Activated CD4-positive, CD25-positive, alpha-beta regulatory T cell treated with anti-CD3 and anti-CD28 coated beads, Interleukin-2, amount 50 U/mL, for 24 hours (primary cell): ENCODE measurements at regions not wholly inside any gene's neighbourhood (a gene's known extent, or its start where the extent isn't known, plus 50 kb on each side); places are given as distances from the start of the nearest gene placed in this dataset.
A peak's percentile ranks its signal among the peaks of the same experiment; 100 is the strongest.
"Not testable (repeated sequence)": the region's sequence is repeated elsewhere in the genome, so short reads cannot be mapped to it uniquely, and the experiment has no call there.

Experiments
- ATAC-seq, 2 donors: fragments of 150-1000 bp; cut with Tn5 transposase; one replicate each; pipeline ENCODE4 v1.10.0; 2021; ENCODE audit warnings: mild to moderate bottlenecking in 1 of 2, moderate library complexity in 1 of 2

DNA sequence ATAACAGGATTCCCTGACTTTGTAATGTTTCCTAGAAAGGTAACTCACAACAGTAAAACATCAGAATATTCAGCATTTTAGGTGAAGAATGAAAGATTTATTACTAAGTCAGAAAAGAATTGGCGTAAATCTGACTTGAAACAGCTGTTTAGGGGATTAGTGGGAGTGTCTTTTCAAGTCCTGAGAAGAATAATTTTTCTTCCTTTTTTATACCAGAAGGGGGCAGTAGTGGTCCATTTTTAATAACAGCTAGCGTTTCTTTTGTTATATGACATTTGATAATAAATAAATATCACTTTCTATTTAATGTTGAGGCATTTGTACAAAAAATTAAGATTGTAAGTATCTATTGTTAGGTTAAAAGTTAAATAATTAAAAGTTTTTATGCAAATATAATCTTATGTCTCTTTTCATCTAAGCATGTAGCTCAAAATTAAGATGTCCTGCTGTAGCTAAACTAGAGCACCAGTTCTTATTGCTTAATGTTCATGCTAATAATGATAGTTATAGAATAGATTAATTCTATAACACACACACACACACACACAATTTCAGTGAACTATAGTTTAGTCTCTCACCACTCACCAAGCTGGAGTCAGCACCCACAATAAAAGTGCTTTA is 258.7 kb upstream of the ARRDC3 start:
- ATAC-seq, result no peak

DNA sequence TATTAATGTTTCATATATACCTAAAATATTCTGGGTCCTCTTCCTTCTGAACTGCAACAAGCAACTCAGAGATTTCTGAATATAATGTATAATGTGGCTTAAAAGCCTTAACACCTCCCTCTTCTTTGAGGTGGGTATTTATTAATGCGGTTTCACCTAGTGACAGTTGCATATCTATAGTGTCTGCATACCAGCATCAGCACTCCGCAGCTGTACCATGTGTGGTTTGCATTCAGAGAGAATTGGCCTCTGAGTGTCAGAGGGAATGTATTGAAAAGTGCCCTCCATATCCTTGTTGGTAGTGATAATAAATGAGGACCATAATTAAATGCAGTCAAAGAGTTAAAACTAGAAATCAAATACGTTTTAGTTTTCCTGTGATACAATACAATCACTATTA is 256.6 kb upstream of the ARRDC3 start:
- no peak for ATAC-seq

DNA sequence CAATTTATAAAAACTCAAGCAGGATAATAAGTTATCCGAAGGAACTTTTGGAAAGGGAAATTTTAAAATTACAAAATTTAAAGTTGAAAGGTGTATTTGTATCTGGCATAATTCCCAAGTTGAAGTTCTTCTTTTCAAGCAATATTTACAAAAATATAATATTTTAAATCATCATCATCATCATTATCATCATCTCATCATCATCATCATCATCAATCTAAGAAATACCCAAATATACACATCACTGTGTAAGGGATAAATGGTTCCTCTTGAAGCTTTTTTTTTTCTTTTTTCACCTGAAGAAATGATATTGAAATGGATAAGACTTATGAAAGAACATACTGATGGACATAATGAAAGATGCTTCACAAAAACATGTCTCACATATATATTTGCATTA is 254.9 kb upstream of the ARRDC3 start:
- no peak for ATAC-seq

DNA sequence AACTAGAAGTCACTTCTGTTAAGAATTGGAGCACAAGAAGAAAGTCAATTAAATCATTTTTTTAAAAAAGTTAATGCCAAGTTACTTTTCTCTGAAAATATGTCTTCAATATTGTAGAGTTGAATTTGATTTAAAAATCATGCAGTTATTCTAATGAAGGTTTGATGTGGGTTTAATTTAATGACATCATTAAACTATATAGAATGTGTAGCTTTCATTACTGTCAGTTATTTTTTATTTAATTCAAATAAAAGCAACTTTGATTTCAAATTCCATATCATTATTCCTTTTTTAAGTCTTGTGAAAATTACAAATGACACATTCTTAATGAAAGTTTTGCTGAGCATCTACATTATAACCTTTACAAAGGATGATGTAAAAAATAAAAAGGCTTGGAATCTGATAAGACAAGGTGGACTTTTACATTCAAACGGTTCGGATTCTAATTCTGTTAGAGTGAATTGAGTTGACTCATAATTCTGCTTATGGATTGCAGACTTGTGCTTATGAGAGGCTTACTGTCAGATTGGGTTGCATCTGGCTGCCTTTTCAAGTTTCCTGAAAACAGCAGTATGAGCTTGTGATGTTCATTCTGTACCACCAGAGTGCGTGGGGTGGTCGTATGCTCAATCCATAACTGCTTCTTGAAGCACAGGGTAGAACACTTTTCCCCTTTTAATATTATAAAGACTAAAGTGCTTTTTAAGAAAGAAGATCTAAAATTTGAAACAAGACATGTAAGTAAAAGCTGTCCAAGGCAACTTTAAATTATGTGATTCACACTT is 253.0 kb upstream of the ARRDC3 start:
- no peak for ATAC-seq

DNA sequence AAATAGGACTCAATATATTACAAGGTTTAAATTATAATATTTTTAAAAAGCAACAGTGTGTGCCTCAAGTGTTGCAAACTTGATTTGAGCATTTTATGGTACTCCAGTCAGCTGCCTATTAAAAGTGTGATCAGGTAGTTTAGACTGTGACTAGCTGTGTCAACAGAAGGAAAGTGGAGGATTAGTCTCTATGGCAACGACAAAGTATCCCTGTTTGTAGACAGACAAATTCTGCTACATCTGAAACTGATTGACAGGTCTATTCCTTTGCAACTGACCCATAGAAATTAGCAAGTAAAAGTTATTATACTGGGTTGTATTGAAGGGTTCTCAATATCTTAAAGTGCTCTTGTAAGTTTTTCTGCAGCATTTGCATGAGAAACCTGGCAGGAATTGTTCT is 249.8 kb upstream of the ARRDC3 start:
- ATAC-seq, result no peak

DNA sequence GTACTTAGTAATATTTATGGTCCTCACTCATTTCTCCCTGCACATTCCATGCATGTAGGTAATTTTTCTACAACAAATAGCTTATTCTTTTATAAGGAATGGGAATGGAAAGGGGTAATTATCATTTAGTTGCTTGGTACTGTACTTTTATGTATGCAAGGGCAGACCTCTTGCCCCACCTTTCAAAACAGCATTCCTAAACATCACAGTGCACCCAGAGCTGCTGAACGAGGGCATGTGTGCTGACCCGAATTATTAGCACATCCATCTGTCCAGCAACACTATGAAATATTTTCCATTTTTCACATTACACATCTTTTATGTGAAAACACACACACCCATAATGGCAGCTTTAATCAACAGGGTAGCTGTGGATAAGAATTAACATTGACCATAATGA is 228.6 kb upstream of the ARRDC3 start:
- ATAC-seq, result no peak

DNA sequence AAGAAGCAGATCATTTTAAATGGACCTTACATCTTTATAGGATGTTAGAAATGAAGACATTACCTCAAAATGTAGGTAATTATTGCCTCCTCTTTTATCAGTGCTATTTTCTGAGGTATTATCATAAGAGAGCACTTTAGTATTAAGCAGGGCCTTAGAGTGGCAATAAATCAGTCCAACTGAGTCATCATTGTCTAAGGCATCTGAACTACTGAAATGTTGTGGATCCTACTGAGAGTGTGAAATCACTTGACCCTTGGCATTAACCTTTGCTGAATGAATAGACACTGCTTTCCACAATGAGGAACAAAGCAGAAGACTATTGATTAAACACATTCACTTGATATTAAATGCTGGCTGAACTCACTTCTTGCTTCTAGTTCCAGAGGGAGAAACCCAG is 224.6 kb upstream of the ARRDC3 start:
- no peak for ATAC-seq

DNA sequence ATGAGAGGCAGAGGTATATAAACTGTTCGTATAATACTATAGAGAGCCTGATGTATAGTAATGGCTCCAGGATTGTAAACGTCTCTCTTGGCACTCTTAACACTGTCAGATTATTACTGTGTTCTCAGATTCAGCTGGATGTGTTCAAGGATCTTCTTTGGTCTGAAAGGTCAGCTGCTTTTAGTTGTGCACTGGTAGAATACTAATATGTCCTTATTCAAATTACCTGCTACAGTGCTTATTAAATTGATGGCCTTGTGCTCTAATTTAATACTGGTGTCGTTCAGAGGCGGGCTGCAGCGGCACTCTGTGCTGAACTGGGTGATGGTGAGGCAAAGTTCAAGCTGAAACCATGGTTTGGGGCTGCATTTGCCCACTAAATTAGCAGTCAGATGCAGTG is 216.7 kb upstream of the ARRDC3 start:
- no peak for ATAC-seq

DNA sequence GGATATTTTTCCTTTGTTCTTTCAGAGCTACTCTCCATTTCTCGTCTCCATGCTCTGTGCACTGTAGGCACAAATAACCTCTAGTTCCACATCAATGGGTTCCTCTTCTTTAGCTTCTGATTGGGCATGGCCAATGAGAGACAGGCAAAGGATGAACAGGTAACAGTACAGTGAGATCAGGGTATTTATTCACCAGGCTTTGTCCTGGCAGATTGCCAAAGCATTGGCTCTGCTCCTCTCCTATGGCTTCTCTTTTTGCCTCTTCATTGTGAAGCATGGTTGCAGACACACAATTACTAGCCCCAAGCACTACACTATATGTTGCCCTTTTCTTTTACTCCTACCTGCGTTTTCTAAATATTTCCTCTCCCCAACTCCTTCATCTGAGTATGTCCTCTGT is 215.1 kb upstream of the ARRDC3 start:
- ATAC-seq, result no peak

DNA sequence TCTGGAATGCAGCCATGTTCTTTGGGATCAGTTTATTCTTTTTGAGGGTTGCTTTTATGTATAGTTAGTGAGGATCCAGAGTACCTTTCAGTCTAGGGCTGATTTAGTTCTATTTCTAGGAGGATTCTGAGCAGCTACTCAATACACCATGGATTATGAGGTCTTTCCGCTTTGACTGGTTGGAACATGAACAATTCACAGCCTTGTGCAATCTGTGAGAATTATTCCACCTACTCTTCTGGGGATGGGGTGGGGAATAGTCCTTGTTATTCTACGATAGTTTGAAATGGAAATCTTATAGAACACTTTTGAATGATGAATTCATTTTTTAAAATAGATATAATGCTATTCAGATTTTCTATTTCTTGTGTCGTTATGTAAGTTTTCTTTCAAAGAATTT is 212.3 kb upstream of the ARRDC3 start:
- no peak for ATAC-seq

DNA sequence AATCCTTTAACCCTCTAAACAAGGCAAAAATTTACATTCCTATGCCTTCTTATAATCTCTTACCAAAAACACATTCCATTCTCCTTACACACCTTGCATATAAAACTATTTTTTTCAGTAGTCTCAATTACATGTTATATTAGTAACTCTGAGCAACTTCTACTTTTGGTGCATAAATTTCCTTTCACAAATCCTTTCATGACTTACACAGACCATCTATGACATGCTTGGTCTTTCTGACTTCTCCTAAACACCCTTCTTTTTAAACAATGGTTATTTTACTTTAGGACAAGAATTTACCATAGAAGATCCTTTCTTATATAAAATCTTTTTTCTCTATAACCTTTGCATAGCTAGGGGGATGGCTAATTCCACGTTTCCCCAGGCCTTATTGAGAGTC is 208.0 kb upstream of the ARRDC3 start:
- ATAC-seq, result no peak

DNA sequence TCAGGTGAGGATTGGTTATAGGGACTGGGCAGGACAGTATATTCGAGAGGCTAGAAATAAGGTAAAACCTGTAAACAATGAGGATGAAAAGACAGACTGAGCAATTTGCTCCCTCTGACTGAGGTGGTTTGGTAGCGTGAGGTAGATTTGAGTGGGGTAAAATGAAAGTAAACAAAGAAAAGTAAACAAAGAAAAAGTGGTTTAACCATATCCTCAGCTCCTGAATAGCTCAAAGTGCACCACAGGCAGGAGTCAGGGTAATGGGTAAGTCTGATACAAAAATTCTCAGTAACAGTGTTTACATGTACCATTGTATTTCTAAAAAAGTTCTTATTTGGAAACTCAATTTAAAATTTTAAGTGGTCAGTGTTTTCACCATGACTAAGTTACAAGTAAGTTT is 203.1 kb upstream of the ARRDC3 start:
- ATAC-seq, result no peak

DNA sequence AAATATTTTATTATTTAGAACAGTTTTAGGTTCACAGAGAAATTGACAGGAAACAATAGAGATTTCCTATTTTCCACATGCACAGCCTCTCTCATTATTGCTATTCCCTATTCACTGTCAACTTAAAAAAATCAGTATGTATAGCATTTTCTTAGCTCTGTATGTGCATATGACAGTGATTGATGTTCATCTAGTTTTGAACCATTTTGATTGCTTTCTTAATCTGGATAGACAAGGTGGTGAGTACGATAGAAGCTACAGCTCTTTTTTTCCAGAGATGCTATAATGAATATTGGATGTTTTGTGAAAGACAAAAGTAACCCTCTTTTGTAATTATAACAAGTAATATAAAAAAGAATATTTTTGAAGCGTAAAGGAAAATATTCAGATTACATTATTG is 201.2 kb upstream of the ARRDC3 start:
- ATAC-seq, result no peak

DNA sequence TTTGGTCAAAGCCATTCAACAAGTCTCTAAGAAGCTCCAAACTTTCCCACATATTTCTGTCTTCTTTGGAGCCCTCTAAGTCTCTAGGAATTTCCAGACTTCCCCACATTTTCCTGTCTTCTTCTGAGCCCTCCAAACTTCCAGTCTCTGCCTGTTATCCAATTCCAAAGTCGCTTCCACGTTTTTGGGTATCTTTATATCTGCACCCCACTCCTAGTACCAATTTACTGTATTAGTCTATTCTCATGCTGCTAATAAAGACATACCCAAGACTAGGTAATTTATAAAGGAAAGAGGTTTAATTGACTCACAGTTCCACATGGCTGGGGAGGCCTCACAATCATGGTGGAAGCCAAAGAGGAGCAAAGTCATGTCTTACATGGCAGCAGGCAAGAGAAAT is 182.9 kb upstream of the ARRDC3 start:
- not testable (repeated sequence) for ATAC-seq

DNA sequence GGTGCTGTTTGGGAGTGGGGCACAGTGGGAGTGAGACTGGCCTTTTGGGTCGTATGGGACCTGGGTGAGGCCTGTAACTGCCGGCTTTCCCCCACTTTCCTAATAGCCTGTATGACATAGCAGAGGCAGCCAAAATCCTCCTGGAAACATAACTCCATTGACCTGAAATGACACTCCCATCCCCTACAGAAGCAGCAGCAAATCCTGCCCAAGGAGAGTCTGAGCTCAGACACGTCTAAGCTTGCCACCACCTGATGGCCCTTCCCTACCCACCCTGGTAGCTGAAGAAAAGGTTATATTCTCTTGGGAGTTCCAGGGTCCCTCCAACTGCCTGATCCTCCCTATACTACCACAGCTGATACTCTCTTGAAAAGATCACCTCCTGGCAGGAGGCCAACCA is 179.8 kb upstream of the ARRDC3 start:
- ATAC-seq, result no peak

DNA sequence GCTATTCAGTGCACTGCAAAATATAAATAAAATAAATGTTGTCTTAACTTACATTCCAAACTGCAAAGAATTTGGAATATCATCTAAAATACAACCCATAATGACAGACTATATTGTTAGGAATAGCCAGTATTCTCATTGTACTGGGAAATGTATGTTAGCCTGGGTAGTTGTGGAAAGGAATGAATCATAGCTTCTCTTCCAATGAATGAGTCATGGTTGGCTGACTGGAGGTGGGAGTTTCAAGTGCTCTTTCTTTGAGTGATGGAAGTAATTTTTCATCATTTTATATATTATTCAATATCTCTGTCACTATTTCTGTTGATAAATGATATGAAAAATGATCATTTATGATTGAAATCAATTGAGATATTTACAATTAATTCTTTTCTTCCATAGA is 158.6 kb upstream of the ARRDC3 start:
- ATAC-seq, result no peak

DNA sequence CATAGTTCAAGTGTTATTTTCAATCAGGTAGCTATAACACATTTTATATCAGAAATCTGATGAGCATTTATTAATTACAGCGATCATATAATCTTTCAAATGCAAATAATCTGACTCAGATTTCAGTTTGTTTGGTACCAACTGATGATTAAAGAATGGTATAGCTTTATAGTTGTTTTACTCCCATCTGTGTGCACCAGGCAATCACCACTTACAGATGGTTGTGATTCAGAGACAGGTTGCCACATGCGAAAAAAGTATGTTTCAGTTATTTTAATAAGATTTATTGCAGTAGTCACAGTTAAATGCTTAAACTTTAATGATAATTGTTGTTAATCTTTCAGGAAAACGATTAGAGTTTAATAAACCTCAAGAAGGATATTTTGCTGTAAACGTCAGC is 155.1 kb upstream of the ARRDC3 start:
- no peak for ATAC-seq

DNA sequence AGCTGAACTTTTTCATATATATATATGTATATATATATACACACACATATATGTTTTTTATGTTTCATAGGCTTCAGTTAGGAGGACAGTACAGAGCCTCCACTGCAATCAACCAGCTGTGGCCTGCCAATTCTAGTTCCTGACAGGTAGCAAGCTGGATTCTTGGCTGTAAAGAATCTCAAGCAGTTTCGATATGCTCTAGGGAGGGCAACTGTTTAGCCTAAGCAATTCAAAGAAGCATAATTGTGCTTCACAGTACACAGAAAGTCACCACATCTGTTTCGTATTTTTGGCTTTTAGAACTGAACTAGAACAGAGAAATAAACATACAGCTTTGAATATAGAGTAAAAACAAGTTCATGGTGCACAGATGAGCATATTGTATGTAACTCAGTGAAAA is 152.4 kb upstream of the ARRDC3 start:
- ATAC-seq, result no peak

DNA sequence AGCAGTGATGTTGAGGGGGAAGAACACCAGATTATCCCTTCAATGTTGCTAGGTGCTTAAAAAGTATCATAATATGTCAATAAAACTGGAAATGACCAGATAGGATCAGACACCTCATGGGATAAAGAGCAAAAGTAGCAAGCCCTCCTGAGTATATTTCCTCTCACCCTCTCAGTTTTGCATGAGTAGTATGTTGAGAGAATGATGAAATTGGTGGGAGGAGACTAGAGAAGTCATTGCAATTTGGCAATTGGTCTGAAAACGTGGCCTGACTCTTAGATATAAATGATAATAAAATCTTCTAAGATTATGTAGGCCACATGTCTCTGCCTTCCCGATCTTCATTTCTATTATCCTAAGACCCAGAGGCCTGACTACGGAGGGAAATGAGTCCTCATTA is 151.2 kb upstream of the ARRDC3 start:
- no peak for ATAC-seq

DNA sequence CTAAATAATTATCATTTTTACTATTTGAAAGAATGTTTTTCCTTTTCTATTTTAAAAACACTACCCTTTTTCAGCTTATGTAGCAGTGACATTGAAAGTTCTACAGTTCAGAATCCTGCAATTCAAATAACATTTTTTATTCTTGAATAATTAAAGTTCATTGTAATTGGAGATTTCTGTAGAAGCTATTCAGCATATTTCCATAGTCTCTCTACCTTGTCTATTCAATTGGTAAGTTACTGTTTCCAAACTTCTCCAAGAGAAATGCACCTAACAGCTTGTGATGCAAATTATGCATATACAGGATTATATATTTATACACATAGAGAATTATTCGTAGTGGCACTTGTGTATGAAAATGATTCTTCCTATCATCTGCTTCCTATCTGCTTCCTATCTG is 149.7 kb upstream of the ARRDC3 start:
- no peak for ATAC-seq

DNA sequence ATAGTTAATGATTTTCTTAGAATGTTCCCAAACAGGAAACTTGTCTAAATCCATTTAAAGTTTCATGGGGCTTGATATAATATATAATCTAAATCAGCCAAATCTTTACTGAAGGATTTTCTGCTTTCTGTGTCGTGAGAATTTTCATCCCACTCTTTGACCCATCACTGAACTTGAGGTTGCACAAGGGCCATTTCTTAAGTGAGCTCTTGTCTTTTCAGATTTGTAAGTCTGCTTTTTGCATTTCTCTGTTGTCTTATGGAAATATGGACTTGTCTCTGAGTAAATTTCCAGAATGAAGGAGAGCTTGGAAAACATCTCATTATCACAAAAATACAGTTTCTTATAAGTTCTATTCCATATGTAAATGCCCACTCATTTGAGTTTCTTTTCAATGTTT is 149.2 kb upstream of the ARRDC3 start:
- no peak for ATAC-seq

DNA sequence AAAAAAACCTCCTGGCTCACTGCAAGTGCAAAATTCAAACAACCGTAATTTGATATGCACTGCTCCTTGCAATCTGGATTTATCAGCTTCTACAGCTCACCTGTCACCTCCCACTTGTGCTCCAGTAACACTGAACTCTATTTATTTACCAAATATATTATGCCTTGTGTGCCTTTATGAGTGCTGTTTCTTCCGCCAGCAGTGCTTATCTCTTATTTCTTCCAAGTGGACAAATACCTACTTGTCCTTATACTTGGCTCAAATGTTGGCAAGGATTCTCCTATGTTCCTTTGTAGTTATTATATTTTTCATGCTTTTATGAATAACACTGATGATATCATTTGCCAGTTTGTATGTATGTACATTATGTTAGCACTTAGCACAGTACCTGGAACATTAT is 145.7 kb upstream of the ARRDC3 start:
- ATAC-seq, result no peak

DNA sequence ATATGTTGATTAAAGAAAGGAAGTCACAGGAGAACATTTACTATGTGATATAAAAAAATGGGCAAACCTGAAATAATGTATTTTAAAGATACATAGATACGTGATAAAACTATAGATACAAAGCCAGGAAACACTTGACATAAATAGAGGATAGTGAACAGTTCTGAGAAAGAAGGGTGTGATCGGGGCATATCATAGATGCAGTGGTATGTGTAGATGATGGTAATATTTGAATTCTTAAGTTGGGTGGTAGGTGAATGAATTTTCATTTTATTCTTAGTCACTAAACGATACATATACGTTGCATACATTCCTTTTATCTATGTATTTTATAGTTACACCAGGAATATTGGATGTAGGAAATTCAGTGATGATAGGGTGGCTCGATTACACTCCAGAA is 138.7 kb upstream of the ARRDC3 start:
- no peak for ATAC-seq

DNA sequence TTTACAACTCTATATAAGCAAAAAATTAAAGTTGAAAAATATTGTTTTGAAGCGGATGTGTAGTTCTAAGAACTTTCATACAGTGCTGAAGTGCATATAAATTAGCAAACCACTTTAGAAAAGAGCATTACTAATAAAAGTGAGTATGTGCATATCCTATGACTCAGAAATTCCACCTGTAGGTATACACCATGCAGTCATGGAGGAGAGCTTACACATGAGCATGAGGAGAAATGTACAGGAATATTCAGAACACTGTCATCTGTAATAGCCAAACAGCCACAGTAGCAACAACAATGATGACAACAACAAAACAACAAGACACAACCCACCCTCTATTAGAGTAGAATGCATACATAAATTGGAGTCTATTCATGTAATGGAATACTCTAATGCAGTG is 138.2 kb upstream of the ARRDC3 start:
- ATAC-seq, result peak; percentile 59 to 63

DNA sequence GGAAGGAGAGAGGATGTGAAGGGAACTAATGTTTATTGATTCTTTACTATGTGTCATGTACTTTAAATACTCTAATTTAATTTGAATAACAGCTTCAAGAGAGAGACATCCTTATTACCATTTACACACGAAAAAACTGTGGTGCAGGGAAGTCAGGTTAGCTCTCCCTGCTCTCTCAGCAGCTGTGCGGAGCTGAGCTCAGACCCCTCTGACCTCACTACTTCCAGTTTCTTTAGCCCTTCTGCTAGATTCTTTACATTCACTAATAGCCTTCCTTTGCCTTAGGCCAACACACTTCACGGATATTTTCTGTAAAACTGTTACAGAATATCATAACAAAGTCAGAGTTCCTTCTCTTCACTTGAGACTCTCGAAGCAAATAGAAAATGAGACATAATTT is 131.3 kb upstream of the ARRDC3 start:
- ATAC-seq, result no peak
